Spinal cord (tissue), 9 donors: ENCODE measurements at regions not wholly inside any gene's neighbourhood (a gene's known extent, or its start where the extent isn't known, plus 50 kb on each side); places are given as distances from the start of the nearest gene placed in this dataset.

Experiments used
- DNase-seq, 6 donors: peaks; one replicate each; pipeline versions ENCODE4 v3.0.0 to v3.0.0-alpha.2; 2013 to 2015; ENCODE audit warnings: low spot score in 6 of 6, low read depth in 4 of 6
- H3K27ac ChIP-seq: one replicate; pipeline ENCODE4 v1.5.1; 2013; ENCODE audit warnings: low read depth, low read length, control low read depth
- H3K27me3 ChIP-seq: one replicate; pipeline ENCODE4 v1.6.1; 2013; ENCODE audit warnings: low read length; ENCODE audit not compliant: control insufficient read depth, insufficient read depth
- H3K36me3 ChIP-seq: one replicate; pipeline ENCODE4 v1.6.1; 2013; ENCODE audit warnings: low read length; ENCODE audit not compliant: control insufficient read depth, insufficient read depth
- H3K4me1 ChIP-seq: one replicate; pipeline ENCODE4 v1.6.1; 2013; ENCODE audit warnings: low read length; ENCODE audit not compliant: control insufficient read depth, insufficient read depth
- H3K4me3 ChIP-seq: one replicate; pipeline ENCODE4 v1.5.1; 2013; ENCODE audit warnings: low read depth, low read length, control low read depth
- H3K9me3 ChIP-seq: one replicate; pipeline ENCODE4 v1.6.1; 2013; ENCODE audit warnings: low read length; ENCODE audit not compliant: control insufficient read depth, insufficient read depth
- WGBS: methylation state at CpG from one replicate; pipeline ENCODE4 v1.1.5; 2013; ENCODE audit warnings: missing lambda C conversion rate; ENCODE audit not compliant: insufficient coverage; 5-methylcytosine and 5-hydroxymethylcytosine counted together
- donor health status: healthy.

DNA sequence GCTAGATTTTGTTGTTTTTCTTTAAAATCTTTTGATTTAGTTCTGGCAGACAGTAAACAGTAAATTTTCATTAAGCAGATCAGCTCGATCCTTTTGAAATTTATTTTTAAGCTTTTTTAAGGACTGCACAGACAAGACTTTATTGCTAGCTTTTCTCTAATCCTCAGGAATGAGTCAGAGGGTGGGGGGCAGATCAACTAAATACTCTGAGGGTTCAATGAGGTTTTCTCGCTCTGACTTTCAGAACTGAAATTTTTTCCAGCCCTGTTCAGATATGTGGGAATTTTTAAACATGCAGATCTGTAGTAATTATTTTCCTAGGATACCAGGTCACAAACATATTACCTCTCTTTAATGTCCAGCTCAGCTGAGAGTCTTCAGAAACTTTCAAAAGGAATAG is 977.2 kb downstream of the CDH11 start:
- Histone ChIP-seq H3K4me1 (no peaks in the 10 kb centered on the region), H3K9me3 (no peaks in the 10 kb centered on the region), H3K36me3 (no peaks in the 10 kb centered on the region), H3K4me3 (no peak overlapping the region), H3K27me3 (no peaks in the 10 kb centered on the region), H3K27ac (no peak overlapping the region)
- no peak for DNase-seq
- WGBS: no CpG with 5 or more reads among the region's 2 CpGs

DNA sequence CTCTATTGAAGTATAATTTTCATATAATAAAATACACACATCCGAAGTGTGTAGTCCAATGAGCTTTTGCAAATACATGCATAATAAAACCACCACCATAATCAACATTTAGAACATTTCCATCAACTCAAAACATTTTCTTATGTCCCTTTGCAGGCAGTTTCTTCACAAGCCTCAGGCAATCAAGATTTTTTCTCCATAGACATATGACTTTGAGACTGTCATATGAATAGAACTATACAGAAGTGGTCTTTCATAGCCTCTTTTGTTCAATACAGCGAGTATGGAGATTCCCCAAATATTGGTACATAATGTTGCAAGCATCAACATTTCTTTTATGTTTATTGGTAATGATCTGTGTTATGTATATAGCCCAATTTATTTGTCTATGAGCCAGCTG is 983.2 kb downstream of the CDH11 start:
- no peak overlapping the region for H3K27ac ChIP-seq
- no peaks in the 10 kb centered on the region for H3K27me3 ChIP-seq
- H3K4me1 ChIP-seq: no peaks in the 10 kb centered on the region
- H3K4me3 ChIP-seq: no peak overlapping the region
- DNase-seq: no peak
- no peaks in the 10 kb centered on the region for H3K36me3 ChIP-seq
- H3K9me3 ChIP-seq: no peaks in the 10 kb centered on the region
- WGBS: no CpG with 5 or more reads among the region's 2 CpGs

DNA sequence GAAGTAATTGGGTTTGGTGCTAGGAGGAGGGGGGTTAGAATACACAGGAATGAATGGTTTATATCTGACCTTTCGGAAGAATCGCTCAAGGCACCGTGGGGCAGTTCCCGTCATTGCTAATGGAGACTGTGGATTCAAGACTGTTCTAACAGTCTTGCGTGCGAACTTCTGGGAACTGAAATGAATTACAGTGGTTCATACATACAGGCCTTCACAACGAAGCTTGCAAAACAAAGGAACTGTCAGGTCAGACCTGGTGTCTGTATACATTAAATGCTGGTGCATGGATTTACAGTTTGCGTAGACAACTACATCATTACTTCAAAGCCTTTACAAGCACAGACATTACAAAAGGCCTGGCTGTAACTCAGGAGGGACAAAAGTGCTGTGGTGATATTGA is 983.9 kb downstream of the CDH11 start:
- no peak for DNase-seq
- 60% methylated on average over 6 of the region's 8 CpGs for WGBS
- no peaks in the 10 kb centered on the region for H3K9me3 ChIP-seq
- H3K27ac ChIP-seq: no peak overlapping the region
- H3K4me3 ChIP-seq: no peak overlapping the region
- no peaks in the 10 kb centered on the region for H3K27me3 ChIP-seq
- no peaks in the 10 kb centered on the region for H3K36me3 ChIP-seq
- no peaks in the 10 kb centered on the region for H3K4me1 ChIP-seq

DNA sequence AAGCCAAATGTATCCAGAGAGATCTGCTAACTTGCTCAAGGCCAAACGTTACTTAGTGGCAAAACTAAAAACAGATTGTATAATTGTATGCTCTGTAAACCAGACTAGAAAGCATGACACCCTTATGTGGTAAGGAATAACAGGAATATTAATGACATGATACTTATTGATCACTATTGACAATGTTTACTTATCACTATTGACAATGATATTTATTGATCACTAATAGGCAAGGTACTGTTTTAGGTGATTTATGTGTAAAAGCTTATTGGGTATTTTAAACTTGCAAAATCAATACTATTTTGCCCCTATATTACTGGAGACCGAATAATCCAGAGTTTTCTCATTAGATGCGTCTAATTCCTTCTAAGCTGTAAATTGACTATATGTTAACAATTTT is 985.1 kb downstream of the CDH11 start:
- no peak overlapping the region for H3K27ac ChIP-seq
- no peaks in the 10 kb centered on the region for H3K36me3 ChIP-seq
- no peaks in the 10 kb centered on the region for H3K27me3 ChIP-seq
- no CpG with 5 or more reads among the region's 3 CpGs for WGBS
- H3K9me3 ChIP-seq: no peaks in the 10 kb centered on the region
- DNase-seq: no peak
- peaks cover 3% of the 10 kb centered on the region for H3K4me1 ChIP-seq
- no peak overlapping the region for H3K4me3 ChIP-seq

DNA sequence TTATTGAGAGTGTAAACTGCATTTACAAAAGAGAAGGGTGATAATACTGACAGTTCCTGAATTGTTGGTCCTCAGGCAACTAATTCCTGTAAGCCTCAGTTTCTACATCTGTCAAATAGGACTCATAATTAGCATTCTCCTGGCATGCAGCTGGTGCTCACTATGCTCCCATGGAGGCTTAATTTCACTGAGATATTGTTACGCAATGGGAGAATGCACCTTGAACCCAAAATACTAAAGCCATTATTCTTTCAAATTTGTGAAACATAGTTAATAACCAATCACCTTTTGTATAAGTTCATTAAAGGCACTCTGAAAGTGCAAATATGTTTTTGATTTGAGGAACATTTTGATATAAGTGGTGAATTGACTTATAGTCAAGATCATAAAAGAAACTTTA is 985.5 kb downstream of the CDH11 start:
- no peak overlapping the region for H3K4me3 ChIP-seq
- no peak for DNase-seq
- H3K27ac ChIP-seq: no peak overlapping the region
- no peaks in the 10 kb centered on the region for H3K36me3 ChIP-seq
- peaks cover 3% of the 10 kb centered on the region for H3K4me1 ChIP-seq
- no CpG with 5 or more reads among the region's 1 CpG for WGBS
- no peaks in the 10 kb centered on the region for H3K9me3 ChIP-seq
- H3K27me3 ChIP-seq: no peaks in the 10 kb centered on the region

DNA sequence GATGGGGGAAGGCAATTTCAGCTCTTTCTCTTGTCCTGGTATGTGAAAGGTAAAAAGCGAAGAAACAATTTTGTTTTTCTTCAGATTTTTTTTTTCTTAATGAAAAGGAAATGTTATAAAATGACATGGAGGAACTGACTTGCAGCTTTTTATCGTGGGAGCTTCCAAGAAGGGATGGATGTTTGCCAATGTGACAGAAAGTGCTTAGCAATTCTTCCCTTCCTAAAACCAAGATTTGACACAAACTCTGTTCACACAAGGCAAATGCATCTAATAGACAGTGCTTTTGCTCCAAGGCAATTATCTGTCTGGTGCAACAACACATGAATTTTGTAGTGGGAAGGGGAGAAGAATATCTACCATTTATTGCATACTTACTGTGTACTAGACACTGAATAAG is 988.5 kb downstream of the CDH11 start:
- peak in 2 of 6 donors; percentile 47 to 93 for DNase-seq
- WGBS: 100% methylated on average over 1 of the region's 2 CpGs
- H3K4me3 ChIP-seq: no peak overlapping the region

DNA sequence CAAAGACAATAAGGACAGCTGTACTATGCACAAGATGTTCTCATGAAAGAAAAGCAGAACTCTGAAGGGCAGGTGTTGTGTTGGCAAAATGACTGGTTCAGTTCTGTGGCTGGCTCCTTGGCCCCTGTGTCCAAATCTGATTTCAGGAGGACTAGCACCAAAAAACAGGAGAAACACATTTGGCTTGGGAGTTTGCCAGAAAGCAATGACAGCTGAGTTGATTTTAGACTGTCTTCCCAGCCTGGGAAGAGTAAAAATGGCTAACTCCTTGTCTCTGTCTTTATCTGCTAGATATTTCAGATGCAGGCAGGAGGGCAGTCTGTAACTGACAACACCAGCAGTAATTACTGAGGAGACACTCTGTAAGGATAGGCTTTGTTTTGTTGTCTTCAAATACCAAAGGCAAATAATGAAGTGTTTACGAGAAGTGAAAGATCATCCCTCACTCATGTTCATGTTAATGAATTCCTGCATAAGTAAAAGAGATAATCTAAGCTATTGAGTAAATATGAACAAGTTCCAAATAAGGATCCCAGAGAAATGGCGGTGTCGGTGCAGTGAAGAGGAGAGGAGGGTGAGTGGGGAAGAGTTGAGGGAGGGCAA is 989.0 kb downstream of the CDH11 start:
- no peak overlapping the region for H3K27ac ChIP-seq
- peaks cover 3% of the 10 kb centered on the region for H3K4me1 ChIP-seq
- no peak overlapping the region for H3K4me3 ChIP-seq
- 44% methylated on average over 2 of the region's 3 CpGs for WGBS
- no peaks in the 10 kb centered on the region for H3K27me3 ChIP-seq
- H3K9me3 ChIP-seq: peaks cover 2% of the 10 kb centered on the region
- H3K36me3 ChIP-seq: no peaks in the 10 kb centered on the region
- DNase-seq: peak in 2 of 6 donors; percentile 58 to 92

More for the DNA sequence above, 988.5 kb downstream of the CDH11 start:
- Histone ChIP-seq H3K27ac (no peak overlapping the region), H3K36me3 (no peaks in the 10 kb centered on the region), H3K4me1 (peaks cover 3% of the 10 kb centered on the region), H3K9me3 (no peaks in the 10 kb centered on the region), H3K27me3 (no peaks in the 10 kb centered on the region)

DNA sequence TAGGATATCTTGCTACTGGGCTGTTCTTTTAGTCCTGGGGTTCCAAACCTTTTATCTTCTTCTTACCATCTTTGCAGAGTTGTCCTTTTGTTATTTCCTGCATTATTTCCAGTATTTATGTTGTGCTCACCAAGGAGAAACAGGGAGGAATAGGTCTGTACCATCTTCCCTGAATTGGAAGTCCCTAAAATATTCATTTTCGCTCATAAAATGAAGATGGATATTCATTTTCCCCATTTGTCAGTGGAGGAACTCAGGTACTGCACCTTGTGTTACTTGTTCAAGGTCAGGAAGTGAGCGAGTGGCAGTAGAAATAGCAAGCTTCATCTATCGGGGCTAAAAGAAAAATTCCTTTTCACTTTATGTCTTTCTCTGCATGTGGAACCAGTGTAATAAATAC is 989.7 kb downstream of the CDH11 start:
- Histone ChIP-seq H3K4me3 (no peak overlapping the region), H3K27me3 (no peaks in the 10 kb centered on the region), H3K4me1 (peaks cover 3% of the 10 kb centered on the region), H3K36me3 (no peaks in the 10 kb centered on the region), H3K9me3 (peaks cover 4% of the 10 kb centered on the region), H3K27ac (no peak overlapping the region)
- no peak for DNase-seq
- no CpG with 5 or more reads among the region's 3 CpGs for whole genome bisulfite sequencing

DNA sequence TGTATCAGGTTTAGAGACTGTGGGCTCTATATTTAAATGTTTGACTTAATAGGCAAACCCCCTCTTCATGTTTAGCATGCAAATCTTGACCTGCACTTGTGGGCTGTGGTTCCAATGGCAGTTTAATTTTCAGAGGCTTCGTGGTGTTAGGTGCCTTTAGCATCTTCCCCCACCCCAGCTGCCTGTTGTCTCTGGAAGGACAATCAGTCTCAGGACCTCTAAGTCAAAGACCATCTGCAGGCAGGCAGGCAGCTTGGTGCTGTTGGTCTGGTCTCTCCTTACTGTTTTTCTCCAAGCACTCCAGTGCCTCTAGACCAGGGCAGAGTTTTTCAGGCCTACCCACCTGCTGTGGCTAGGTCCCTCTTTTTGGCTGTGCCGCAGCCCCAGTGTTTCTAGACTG is 990.4 kb downstream of the CDH11 start:
- no peak overlapping the region for H3K4me3 ChIP-seq
- no peak for DNase-seq
- no peak overlapping the region for H3K27ac ChIP-seq
- H3K4me1 ChIP-seq: peaks cover 3% of the 10 kb centered on the region
- H3K36me3 ChIP-seq: no peaks in the 10 kb centered on the region
- WGBS: 70% methylated on average over 1 of the region's 2 CpGs
- H3K9me3 ChIP-seq: peaks cover 4% of the 10 kb centered on the region
- no peaks in the 10 kb centered on the region for H3K27me3 ChIP-seq

DNA sequence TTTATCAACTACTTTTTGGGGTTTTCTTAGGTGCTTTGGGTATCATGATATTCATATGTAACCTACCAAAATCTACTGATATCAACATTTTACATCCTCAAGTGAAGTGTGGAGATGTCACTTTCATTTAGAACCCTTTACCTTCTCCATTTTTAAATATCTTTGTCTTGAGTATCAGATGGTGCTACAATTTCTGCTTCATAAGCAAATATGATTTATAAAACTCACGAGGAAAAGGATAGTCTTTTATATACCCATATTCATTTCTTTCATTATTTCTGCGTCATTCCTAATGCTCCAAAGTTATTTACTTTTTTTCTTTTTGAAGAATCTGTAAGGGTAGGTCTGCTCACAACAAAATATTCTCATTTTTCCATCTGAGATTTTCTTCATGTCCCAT is 991.7 kb downstream of the CDH11 start:
- Histone ChIP-seq H3K4me1 (peaks cover 3% of the 10 kb centered on the region), H3K9me3 (peaks cover 4% of the 10 kb centered on the region), H3K36me3 (no peaks in the 10 kb centered on the region), H3K4me3 (no peak overlapping the region), H3K27me3 (no peaks in the 10 kb centered on the region), H3K27ac (no peak overlapping the region)
- WGBS: no CpG with 5 or more reads among the region's 2 CpGs
- no peak for DNase-seq
